Body of pancreas (tissue), 4 donors: ENCODE measurements at regions not wholly inside any gene's neighbourhood (a gene's known extent, or its start where the extent isn't known, plus 50 kb on each side); places are given as distances from the start of the nearest gene placed in this dataset. TPM values are rescaled to one million over a fixed set of nuclear protein-coding genes. Genes with fewer than 3 reads are reported as not detected.

ENCODE experiments used
- ATAC-seq: fragments of 150-250 bp; one replicate; pipeline ENCODE4 v1.9.1; 2016
- DNase-seq, 4 donors: peaks; one replicate each; pipeline ENCODE4 v3.0.0-alpha.2; 2019
- H3K27ac ChIP-seq, 4 donors: fragments of 200-600 bp; sonication (generic); 1 replicate in 3 of 4; 2 replicates in 1 of 4; pipeline versions ENCODE4 v1.5.1 to v1.6.1; 2016 to 2019; ENCODE audit warnings: mild to moderate bottlenecking in 1 of 4, mixed read lengths in 1 of 4, moderate library complexity in 1 of 4
- H3K27me3 ChIP-seq, 2 donors: fragments of 200-600 bp; sonication (generic); one replicate each; pipeline ENCODE4 v1.6.0; 2016; ENCODE audit warnings: mild to moderate bottlenecking in 1 of 2
- H3K36me3 ChIP-seq, 2 donors: fragments of 200-600 bp; sonication (generic); replicated peaks in 1 of 2; 2 replicates each; pipeline ENCODE4 v1.5.1; 2016; ENCODE audit warnings: low read depth in 2 of 2; ENCODE audit not compliant: insufficient read depth in 1 of 2
- H3K4me1 ChIP-seq: fragments of 200-600 bp; sonication (generic); one replicate; pipeline ENCODE4 v1.6.0; 2016
- H3K4me3 ChIP-seq, 2 donors: fragments of 200-600 bp; sonication (generic); 1 replicate in 1 of 2; 2 replicates in 1 of 2; pipeline ENCODE4 v1.5.1; 2016 to 2019
- H3K9me3 ChIP-seq, 3 donors: fragments of 200-600 bp; sonication (generic); 1 replicate in 2 of 3; 2 replicates in 1 of 3; pipeline ENCODE4 v1.5.1; 2016
- POLR2A ChIP-seq, 3 donors: fragments of 450-650 bp; IDR thresholded peaks; one replicate each; pipeline ENCODE4 v1.6.1; 2016; ENCODE audit warnings: antibody characterized with exemption in 3 of 3, mild to moderate bottlenecking in 2 of 3
- WGBS, 2 donors: methylation state at CpG; one replicate each; pipeline ENCODE4 v1.1.5; 2017; 5-methylcytosine and 5-hydroxymethylcytosine counted together
- intact Hi-C: fragments of 100-400 bp; cut with DNase I; formaldehyde crosslinking; loops from one replicate; pipeline ENCODE4 v1.15.1; 2023
- small RNA-seq: library from RNA; depleted of rRNA; stranded (forward); fragments of <200 nt; gene quantifications from one replicate; pipeline ENCODE3, GENCODE V24; 2016
- TF ChIP-seq, protein P1 (sequence below), 7 experiments: fragments of 450-650 bp in 4 of 7; fragments of 200-600 bp in 3 of 7; sonication (generic) in 3 of 7; IDR thresholded peaks; one replicate each; pipeline ENCODE4 v1.5.1; 2016 to 2019; ENCODE audit warnings: antibody characterized with exemption in 7 of 7

DNA sequence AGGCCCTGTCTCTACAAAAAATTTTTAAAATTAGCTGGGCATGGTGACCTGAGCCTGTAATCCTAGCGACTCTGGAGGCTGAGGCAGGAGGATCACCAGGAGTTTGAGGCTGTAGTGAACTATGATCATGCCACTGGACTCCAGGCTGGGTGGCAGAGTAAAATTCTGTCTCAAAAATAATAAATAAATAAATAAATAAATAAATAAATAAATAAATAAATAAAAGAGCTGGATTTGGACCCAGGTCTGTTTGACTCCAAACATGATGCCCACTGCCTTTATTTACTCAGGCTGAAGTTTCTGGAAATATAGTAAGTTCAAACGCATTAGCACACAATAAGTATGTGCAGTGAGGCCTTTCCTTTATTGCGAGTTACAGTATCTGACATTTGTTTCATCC is 75.0 kb downstream of the THNSL2 start:
- ATAC-seq: no peak
- H3K4me3 ChIP-seq: no peak overlapping the region
- no peaks in the 10 kb centered on the region for H3K4me1 ChIP-seq
- intact Hi-C loops: no loop called here
- H3K27me3 ChIP-seq: no peaks in the 10 kb centered on the region
- 84 to 88% methylated on average over 3 of the region's 3 CpGs for WGBS, 2 donors
- DNase-seq: no peak
- no peaks in the 10 kb centered on the region for H3K36me3 ChIP-seq
- no peak for TF ChIP-seq POLR2A (IDR thresholded peaks at IDR 0.05)
- TF ChIP-seq, protein P1, sequence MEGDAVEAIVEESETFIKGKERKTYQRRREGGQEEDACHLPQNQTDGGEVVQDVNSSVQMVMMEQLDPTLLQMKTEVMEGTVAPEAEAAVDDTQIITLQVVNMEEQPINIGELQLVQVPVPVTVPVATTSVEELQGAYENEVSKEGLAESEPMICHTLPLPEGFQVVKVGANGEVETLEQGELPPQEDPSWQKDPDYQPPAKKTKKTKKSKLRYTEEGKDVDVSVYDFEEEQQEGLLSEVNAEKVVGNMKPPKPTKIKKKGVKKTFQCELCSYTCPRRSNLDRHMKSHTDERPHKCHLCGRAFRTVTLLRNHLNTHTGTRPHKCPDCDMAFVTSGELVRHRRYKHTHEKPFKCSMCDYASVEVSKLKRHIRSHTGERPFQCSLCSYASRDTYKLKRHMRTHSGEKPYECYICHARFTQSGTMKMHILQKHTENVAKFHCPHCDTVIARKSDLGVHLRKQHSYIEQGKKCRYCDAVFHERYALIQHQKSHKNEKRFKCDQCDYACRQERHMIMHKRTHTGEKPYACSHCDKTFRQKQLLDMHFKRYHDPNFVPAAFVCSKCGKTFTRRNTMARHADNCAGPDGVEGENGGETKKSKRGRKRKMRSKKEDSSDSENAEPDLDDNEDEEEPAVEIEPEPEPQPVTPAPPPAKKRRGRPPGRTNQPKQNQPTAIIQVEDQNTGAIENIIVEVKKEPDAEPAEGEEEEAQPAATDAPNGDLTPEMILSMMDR (IDR thresholded peaks at IDR 0.05): no peak
- H3K27ac ChIP-seq: no peak overlapping the region
- H3K9me3 ChIP-seq: no peaks in the 10 kb centered on the region

DNA sequence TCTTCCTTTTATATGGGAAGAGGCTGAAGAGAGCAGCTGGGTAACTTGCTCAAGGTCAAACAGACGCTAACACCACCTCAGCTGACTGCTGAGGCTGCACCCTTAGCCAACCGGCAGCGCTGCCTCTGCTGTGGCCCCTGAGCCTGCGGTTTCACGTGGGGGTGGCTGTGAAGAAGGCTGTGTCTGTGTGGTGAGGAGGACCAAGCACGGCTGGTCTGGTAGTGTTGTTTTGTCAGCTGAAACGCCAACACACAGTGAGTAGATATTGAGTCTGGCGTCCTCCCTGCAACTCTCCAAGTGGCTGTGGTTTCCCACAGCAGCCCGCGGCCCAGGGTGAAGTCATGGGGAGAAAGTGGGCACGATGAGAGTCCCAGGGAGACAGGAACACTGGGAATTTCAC is 69.6 kb downstream of the THNSL2 start:
- Histone ChIP-seq H3K27ac (no peak overlapping the region), H3K36me3 (no peaks in the 10 kb centered on the region), H3K4me1 (no peaks in the 10 kb centered on the region), H3K9me3 (no peaks in the 10 kb centered on the region), H3K4me3 (no peak overlapping the region), H3K27me3 (no peaks in the 10 kb centered on the region)
- intact Hi-C loops: no loop called here
- TF ChIP-seq POLR2A (IDR thresholded peaks at IDR 0.05): no peak
- TF ChIP-seq, protein P1 (IDR thresholded peaks at IDR 0.05): no peak
- 67 to 75% methylated on average over 8 to 11 of the region's 11 CpGs for WGBS, 2 donors
- DNase-seq (no peak), ATAC-seq (no peak)

DNA sequence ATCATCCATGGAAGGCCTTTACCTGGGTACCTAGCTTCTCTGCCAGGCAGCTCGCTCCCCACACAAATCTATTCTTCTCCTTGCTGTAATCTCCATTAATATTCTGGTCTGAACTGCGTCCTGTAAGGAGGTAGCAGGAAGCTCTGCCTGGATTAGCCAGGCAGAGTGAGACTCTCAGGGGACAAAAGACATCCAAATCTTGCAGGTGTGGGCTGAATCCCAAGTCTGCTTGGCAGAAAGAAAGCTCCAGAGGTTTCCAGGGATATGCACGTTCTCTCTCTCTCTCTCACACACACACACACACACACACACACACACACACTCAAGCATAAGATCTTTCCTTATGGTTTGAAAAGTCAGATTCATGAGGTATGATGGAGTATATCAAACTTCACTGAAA is 66.5 kb downstream of the THNSL2 start:
- no peak overlapping the region for H3K27ac ChIP-seq
- no peaks in the 10 kb centered on the region for H3K4me1 ChIP-seq
- ATAC-seq: no peak
- no peaks in the 10 kb centered on the region for H3K9me3 ChIP-seq
- no peaks in the 10 kb centered on the region for H3K27me3 ChIP-seq
- no peak for TF ChIP-seq POLR2A (IDR thresholded peaks at IDR 0.05)
- TF ChIP-seq, protein P1 (IDR thresholded peaks at IDR 0.05): no peak
- intact Hi-C loops: no loop called here
- WGBS, 2 donors: 51 to 55% methylated on average over 3 of the region's 3 CpGs
- no peak overlapping the region for H3K4me3 ChIP-seq
- no peak for DNase-seq
- no peaks in the 10 kb centered on the region for H3K36me3 ChIP-seq

Small RNA genes in the stretch of these regions (small RNA-seq; reads per million reads assigned to genes)
- gene RF00026 (not detected), gene RNU6-1168P (not detected)
